IMR-90 (cell line): ENCODE measurements at regions not wholly inside any gene's neighbourhood (a gene's known extent, or its start where the extent isn't known, plus 50 kb on each side); places are given as distances from the start of the nearest gene placed in this dataset.

Source experiments
- ATAC-seq: fragments of 200-7000 bp; cut with Tn5 transposase; 2 replicates; pipeline ENCODE4 v1.9.1; 2020; ENCODE audit warnings: low read depth, mild to moderate bottlenecking, moderate library complexity
- BruUV-seq: library from RNA; stranded (reverse); fragments of 400-500 nt; replicated peaks from 2 replicates; lab custom pipeline; 2021; lab: Mats Ljungman, UMichigan
- CTCF ChIA-PET: fragments of 300-600 bp; formaldehyde crosslinking; extraction: SDS; loops from one replicate; lab custom pipeline; 2021; ENCODE audit warnings: antibody characterized with exemption; lab: Yijun Ruan, JAX
- POLR2A ChIA-PET: fragments of 300-600 bp; sonication (Branson Sonifier 250); formaldehyde crosslinking; loops from one replicate; lab custom pipeline; 2022; ENCODE audit warnings: antibody characterized with exemption; ENCODE audit not compliant: unreplicated experiment; lab: Charles Lee
- DNase-seq: peaks from one replicate; pipeline ENCODE4 v3.0.0; 2013
- H2AFZ ChIP-seq: replicated peaks from 2 replicates; pipeline ENCODE3; 2013; ENCODE audit warnings: low read length, mild to moderate bottlenecking; ENCODE audit not compliant: poor library complexity
- H2AK5ac ChIP-seq: 2 replicates; pipeline ENCODE4 v1.6.1; 2013; ENCODE audit warnings: low read depth, low read length, inconsistent platforms
- H2AK9ac ChIP-seq: replicated peaks from 2 replicates; pipeline ENCODE3; 2013; ENCODE audit warnings: mild to moderate bottlenecking, low read depth, low read length, moderate library complexity; ENCODE audit not compliant: poor library complexity
- H2BK120ac ChIP-seq: 2 replicates; pipeline ENCODE4 v1.6.1; 2013; ENCODE audit warnings: low read depth, low read length, inconsistent platforms
- H2BK15ac ChIP-seq: 3 replicates; pipeline ENCODE4 v1.6.1; 2013; ENCODE audit warnings: low read depth, low read length, inconsistent platforms
- H2BK20ac ChIP-seq: 2 replicates; pipeline ENCODE4 v1.6.1; 2013; ENCODE audit warnings: low read depth, mild to moderate bottlenecking, inconsistent platforms, low read length, moderate library complexity
- H2BK5ac ChIP-seq: 2 replicates; pipeline ENCODE4 v1.6.1; 2013; ENCODE audit warnings: mild to moderate bottlenecking, low read depth, low read length, inconsistent platforms; ENCODE audit not compliant: poor library complexity, severe bottlenecking
- H3K14ac ChIP-seq: replicated peaks from 2 replicates; pipeline ENCODE4 v1.6.1; 2013; ENCODE audit warnings: low read depth, low read length, inconsistent platforms
- H3K18ac ChIP-seq: 2 replicates; pipeline ENCODE4 v1.6.1; 2013; ENCODE audit warnings: low read depth, low read length, control low read depth
- H3K23ac ChIP-seq: 2 replicates; pipeline ENCODE4 v1.6.1; 2013; ENCODE audit warnings: low read depth, low read length, inconsistent platforms
- H3K27ac ChIP-seq: 2 replicates; pipeline ENCODE4 v1.5.1; 2013; ENCODE audit warnings: mild to moderate bottlenecking, control low read depth, low read length; ENCODE audit not compliant: insufficient read depth
- H3K27me3 ChIP-seq: 2 replicates; pipeline ENCODE4 v1.6.1; 2013; ENCODE audit warnings: low read length; ENCODE audit not compliant: control insufficient read depth, insufficient read depth
- H3K36me3 ChIP-seq: 2 replicates; pipeline ENCODE4 v1.6.1; 2013; ENCODE audit warnings: low read length, mixed read lengths; ENCODE audit not compliant: control insufficient read depth, insufficient read depth
- H3K4ac ChIP-seq: 2 replicates; pipeline ENCODE4 v1.6.1; 2013; ENCODE audit warnings: low read depth, low read length, inconsistent platforms
- H3K4me1 ChIP-seq: 2 replicates; pipeline ENCODE4 v1.6.1; 2013; ENCODE audit warnings: low read length, mixed read lengths; ENCODE audit not compliant: control insufficient read depth, insufficient read depth
- H3K4me2 ChIP-seq: 2 replicates; pipeline ENCODE4 v1.6.1; 2013; ENCODE audit warnings: low read depth, mild to moderate bottlenecking, control low read depth, low read length, moderate library complexity
- H3K4me3 ChIP-seq: 2 replicates; pipeline ENCODE4 v1.5.1; 2013; ENCODE audit warnings: low read depth, mild to moderate bottlenecking, control low read depth, low read length, moderate library complexity; ENCODE audit not compliant: insufficient read depth
- H3K56ac ChIP-seq: 2 replicates; pipeline ENCODE4 v1.6.1; 2013; ENCODE audit warnings: low read length, inconsistent platforms; ENCODE audit not compliant: insufficient read depth; ENCODE audit errors: extremely low read depth
- H3K79me1 ChIP-seq, 2 experiments: 2 replicates each; pipeline ENCODE4 v1.6.1; 2013; ENCODE audit warnings: low read length in 2 of 2, inconsistent platforms in 1 of 2, low read depth in 1 of 2
- H3K9ac ChIP-seq: 2 replicates; pipeline ENCODE4 v1.6.1; 2013; ENCODE audit warnings: low read depth, low read length, control low read depth
- H3K9me1 ChIP-seq: 2 replicates; pipeline ENCODE4 v1.6.1; 2013; ENCODE audit warnings: low read length, inconsistent platforms; ENCODE audit not compliant: insufficient read depth
- H3K9me3 ChIP-seq: 2 replicates; pipeline ENCODE4 v1.6.1; 2013; ENCODE audit warnings: low read length; ENCODE audit not compliant: control insufficient read depth, insufficient read depth
- H4K20me1 ChIP-seq: 2 replicates; pipeline ENCODE4 v1.6.1; 2013; ENCODE audit warnings: low read length, inconsistent platforms; ENCODE audit not compliant: insufficient read depth
- H4K5ac ChIP-seq: 2 replicates; pipeline ENCODE4 v1.6.1; 2013; ENCODE audit warnings: mild to moderate bottlenecking, low read depth, low read length, control low read depth
- H4K8ac ChIP-seq, 2 experiments: 2 replicates each; pipeline ENCODE4 v1.6.1; 2013; ENCODE audit warnings: low read depth in 2 of 2, low read length in 2 of 2, control low read depth in 1 of 2, inconsistent platforms in 1 of 2
- H4K91ac ChIP-seq: 2 replicates; pipeline ENCODE4 v1.6.1; 2013; ENCODE audit warnings: low read depth, low read length, inconsistent platforms; ENCODE audit not compliant: insufficient read depth
- CHD1 ChIP-seq: IDR thresholded peaks from 2 replicates; pipeline ENCODE4 v1.6.1; 2012; ENCODE audit warnings: low read depth, low read length, improper control_type of control experiment
- FOS ChIP-seq: fragments of 150-350 bp; IDR thresholded peaks from 2 replicates; pipeline ENCODE4 v1.6.1; 2016; ENCODE audit warnings: low read depth, low read length
- MAFK ChIP-seq: IDR thresholded peaks from 2 replicates; pipeline ENCODE4 v1.6.1; 2012; ENCODE audit warnings: low read depth, low read length, improper control_type of control experiment
- MXI1 ChIP-seq: IDR thresholded peaks from 2 replicates; pipeline ENCODE4 v1.6.1; 2012; ENCODE audit warnings: low read depth, mild to moderate bottlenecking, low read length, moderate library complexity, borderline replicate concordance
- NFE2L2 ChIP-seq: fragments of 150-350 bp; IDR thresholded peaks from 2 replicates; pipeline ENCODE4 v1.6.1; 2016; ENCODE audit warnings: low read depth, mild to moderate bottlenecking, low read length
- RAD21 ChIP-seq: IDR thresholded peaks from 2 replicates; pipeline ENCODE4 v1.6.1; 2012; ENCODE audit warnings: low read length, improper control_type of control experiment
- RCOR1 ChIP-seq: IDR thresholded peaks from 2 replicates; pipeline ENCODE4 v1.6.1; 2012; ENCODE audit warnings: mild to moderate bottlenecking, low read length, improper control_type of control experiment; ENCODE audit not compliant: insufficient replicate concordance
- RFX5 ChIP-seq: IDR thresholded peaks from 2 replicates; pipeline ENCODE4 v1.8.0; 2012; ENCODE audit warnings: low read depth, mild to moderate bottlenecking, low read length, moderate library complexity
- SMC3 ChIP-seq: fragments of 150-350 bp; IDR thresholded peaks from 2 replicates; pipeline ENCODE4 v1.6.1; 2016; ENCODE audit warnings: low read depth, mild to moderate bottlenecking, antibody characterized with exemption, low read length, moderate library complexity
- WGBS, 2 experiments: methylation state at CpG; one replicate each; pipeline versions ENCODE4 v1.1.5 to v1.1.7; 2013; ENCODE audit warnings: missing lambda C conversion rate in 2 of 2; ENCODE audit not compliant: insufficient read length in 1 of 2; ENCODE audit errors: extremely low coverage in 2 of 2; 5-methylcytosine and 5-hydroxymethylcytosine counted together
- dilution Hi-C: fragments of 300-500 bp; cut with HindIII; formaldehyde crosslinking; loops from one replicate; pipeline ENCODE4 v1.14.3; 2018; ENCODE audit warnings: low sequenced_read_pairs; ENCODE audit not compliant: unreplicated experiment
- in situ Hi-C: fragments of 300-500 bp; cut with MboI; formaldehyde crosslinking; loops from 3 replicates; pipeline ENCODE4 v1.14.3; 2019; ENCODE audit warnings: low sequenced_read_pairs, inconsistent platforms, mixed read lengths
- intact Hi-C: fragments of 100-400 bp; cut with micrococcal nuclease; formaldehyde crosslinking; loops from 2 replicates; pipeline ENCODE4 v1.10.0; 2022
- TF ChIP-seq, protein P1 (sequence below): conservative IDR thresholded peaks from 2 replicates; pipeline ENCODE4 v1.5.1; 2012; ENCODE audit warnings: mild to moderate bottlenecking, low read depth, low read length, improper control_type of control experiment
- TF ChIP-seq, protein P2 (sequence below): fragments of 150-350 bp; IDR thresholded peaks from 2 replicates; pipeline ENCODE4 v1.6.1; 2017; ENCODE audit warnings: mild to moderate bottlenecking, antibody characterized with exemption, low read length, low read depth
- TF ChIP-seq, protein P3 (sequence below): fragments of 150-350 bp; IDR thresholded peaks from 2 replicates; pipeline ENCODE4 v1.6.1; 2016; ENCODE audit warnings: low read depth, mild to moderate bottlenecking, low read length, moderate library complexity, borderline replicate concordance

DNA sequence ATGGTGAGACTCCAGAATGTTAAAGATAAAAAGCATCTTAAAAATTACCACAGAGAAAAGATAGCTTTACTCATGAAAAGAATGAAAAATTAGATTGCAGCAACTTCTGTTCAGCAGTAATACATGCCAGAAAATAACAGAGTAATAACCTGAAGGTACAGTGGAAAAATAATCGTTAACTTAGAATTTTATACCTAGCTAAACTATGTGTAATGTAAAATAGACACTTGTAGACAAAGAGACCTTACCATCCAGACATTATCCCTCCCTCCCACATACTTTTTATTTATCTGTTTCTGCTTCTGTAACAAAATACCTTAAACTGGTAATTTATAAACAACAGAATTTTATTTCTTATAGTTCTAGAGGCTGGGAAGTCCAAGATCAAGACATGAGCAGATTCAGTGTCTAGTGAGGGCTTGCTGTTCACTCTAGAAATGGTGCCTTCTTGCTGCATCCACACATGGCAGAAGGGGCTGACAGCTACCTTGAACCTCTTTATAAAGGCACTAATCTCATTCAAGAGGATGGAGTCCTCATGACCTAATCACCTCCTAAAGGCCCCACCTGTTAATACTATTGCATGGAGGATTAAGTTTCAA is 90.7 kb downstream of the COL6A6 start:
- dilution Hi-C loops, result no loop called here
- H3K4me2 ChIP-seq, result no peak overlapping the region
- no peak overlapping the region for H2BK15ac ChIP-seq
- H2BK20ac ChIP-seq, result no peak overlapping the region
- no peak overlapping the region for H3K18ac ChIP-seq
- H3K56ac ChIP-seq, result no peak overlapping the region
- H3K36me3 ChIP-seq, result no peaks in the 10 kb centered on the region
- intact Hi-C loops, result no loop called here
- H3K4me3 ChIP-seq, result no peak overlapping the region
- no peak overlapping the region for H4K91ac ChIP-seq
- no peak overlapping the region for H2BK120ac ChIP-seq
- H4K20me1 ChIP-seq, result no peaks in the 10 kb centered on the region
- in situ Hi-C loops, result no loop called here
- WGBS, 2 experiments, result no CpG with 5 or more reads among the region's 1 CpG
- H4K5ac ChIP-seq, result no peak overlapping the region
- H2AFZ ChIP-seq, result no peak overlapping the region
- 0 out of 2 replicates have a peak, but pooled peaks cover 2% of the 10 kb centered on the region for H3K9me3 ChIP-seq
- no peaks in the 10 kb centered on the region for H3K9me1 ChIP-seq
- POLR2A ChIA-PET, result no interaction called here
- H3K27ac ChIP-seq, result no peak overlapping the region
- H3K79me1 ChIP-seq, result no peaks in the 10 kb centered on the region
- H3K4me1 ChIP-seq, result no peaks in the 10 kb centered on the region
- no peak overlapping the region for H3K4ac ChIP-seq
- no peak overlapping the region for H4K8ac ChIP-seq
- no peak overlapping the region for H2BK5ac ChIP-seq
- no TSS peak for BruUV-seq
- H3K9ac ChIP-seq, result no peak overlapping the region
- no peak overlapping the region for H2AK9ac ChIP-seq
- H3K14ac ChIP-seq, result no peak overlapping the region
- TF ChIP-seq RFX5 (no peak), NFE2L2 (no peak), SMC3 (no peak), CHD1 (no peak), RAD21 (no peak), RCOR1 (no peak), MAFK (no peak), MXI1 (no peak), FOS (no peak)
- TF ChIP-seq, protein P1, sequence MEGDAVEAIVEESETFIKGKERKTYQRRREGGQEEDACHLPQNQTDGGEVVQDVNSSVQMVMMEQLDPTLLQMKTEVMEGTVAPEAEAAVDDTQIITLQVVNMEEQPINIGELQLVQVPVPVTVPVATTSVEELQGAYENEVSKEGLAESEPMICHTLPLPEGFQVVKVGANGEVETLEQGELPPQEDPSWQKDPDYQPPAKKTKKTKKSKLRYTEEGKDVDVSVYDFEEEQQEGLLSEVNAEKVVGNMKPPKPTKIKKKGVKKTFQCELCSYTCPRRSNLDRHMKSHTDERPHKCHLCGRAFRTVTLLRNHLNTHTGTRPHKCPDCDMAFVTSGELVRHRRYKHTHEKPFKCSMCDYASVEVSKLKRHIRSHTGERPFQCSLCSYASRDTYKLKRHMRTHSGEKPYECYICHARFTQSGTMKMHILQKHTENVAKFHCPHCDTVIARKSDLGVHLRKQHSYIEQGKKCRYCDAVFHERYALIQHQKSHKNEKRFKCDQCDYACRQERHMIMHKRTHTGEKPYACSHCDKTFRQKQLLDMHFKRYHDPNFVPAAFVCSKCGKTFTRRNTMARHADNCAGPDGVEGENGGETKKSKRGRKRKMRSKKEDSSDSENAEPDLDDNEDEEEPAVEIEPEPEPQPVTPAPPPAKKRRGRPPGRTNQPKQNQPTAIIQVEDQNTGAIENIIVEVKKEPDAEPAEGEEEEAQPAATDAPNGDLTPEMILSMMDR, result no peak
- TF ChIP-seq, protein P2, sequence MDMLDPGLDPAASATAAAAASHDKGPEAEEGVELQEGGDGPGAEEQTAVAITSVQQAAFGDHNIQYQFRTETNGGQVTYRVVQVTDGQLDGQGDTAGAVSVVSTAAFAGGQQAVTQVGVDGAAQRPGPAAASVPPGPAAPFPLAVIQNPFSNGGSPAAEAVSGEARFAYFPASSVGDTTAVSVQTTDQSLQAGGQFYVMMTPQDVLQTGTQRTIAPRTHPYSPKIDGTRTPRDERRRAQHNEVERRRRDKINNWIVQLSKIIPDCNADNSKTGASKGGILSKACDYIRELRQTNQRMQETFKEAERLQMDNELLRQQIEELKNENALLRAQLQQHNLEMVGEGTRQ, result no peak
- TF ChIP-seq, protein P3, sequence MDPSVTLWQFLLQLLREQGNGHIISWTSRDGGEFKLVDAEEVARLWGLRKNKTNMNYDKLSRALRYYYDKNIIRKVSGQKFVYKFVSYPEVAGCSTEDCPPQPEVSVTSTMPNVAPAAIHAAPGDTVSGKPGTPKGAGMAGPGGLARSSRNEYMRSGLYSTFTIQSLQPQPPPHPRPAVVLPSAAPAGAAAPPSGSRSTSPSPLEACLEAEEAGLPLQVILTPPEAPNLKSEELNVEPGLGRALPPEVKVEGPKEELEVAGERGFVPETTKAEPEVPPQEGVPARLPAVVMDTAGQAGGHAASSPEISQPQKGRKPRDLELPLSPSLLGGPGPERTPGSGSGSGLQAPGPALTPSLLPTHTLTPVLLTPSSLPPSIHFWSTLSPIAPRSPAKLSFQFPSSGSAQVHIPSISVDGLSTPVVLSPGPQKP, result no peak
- CTCF ChIA-PET, result no interaction called here
- ATAC-seq (no peak), DNase-seq (no peak)
- no peak overlapping the region for H3K23ac ChIP-seq
- no peak overlapping the region for H2AK5ac ChIP-seq
- H3K27me3 ChIP-seq, result no peaks in the 10 kb centered on the region
